HG03060 (cell line): ENCODE measurements at regions not wholly inside any gene's neighbourhood (a gene's known extent, or its start where the extent isn't known, plus 50 kb on each side); places are given as distances from the start of the nearest gene placed in this dataset.

Experiments
- ATAC-seq: cut with Tn5 transposase; IDR thresholded peaks from one replicate; pipeline ENCODE4 v1.9.1; 2021; ENCODE audit warnings: low read depth, moderate number of reproducible peaks; ENCODE audit not compliant: unreplicated experiment

- ATAC-seq: no peak
Measured at GRCh38 chr5:30034870-30035269, 1158.6 kb upstream of the CDH6 start.

DNA sequence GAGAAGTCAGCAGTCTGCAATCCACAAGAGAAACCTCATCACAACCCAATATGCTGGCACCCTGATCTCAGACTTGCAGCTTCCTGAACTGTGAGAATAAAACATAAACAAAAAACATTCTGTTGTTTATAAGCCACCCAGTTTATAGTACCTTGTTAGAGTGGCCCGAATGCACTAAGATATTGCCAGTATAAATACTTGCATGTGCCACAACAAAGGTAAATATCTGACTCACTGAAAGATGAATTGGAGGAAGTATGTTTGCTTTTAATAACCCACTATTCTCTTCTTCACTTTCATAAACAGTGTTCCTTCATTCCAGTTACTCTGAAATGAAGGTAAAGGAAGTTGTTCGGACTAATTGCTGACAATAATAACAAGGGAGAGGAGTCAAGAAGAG, 1163.4 kb upstream of the CDH6 start:
- no peak for ATAC-seq

- no peak for ATAC-seq
Measured at GRCh38 chr5:30001826-30002225, 1191.7 kb upstream of the CDH6 start.

- no peak for ATAC-seq
Measured at GRCh38 chr5:30000231-30000630, 1193.3 kb upstream of the CDH6 start.

GRCh38 chr5:29995154-29995553, 1198.3 kb upstream of the CDH6 start:
- no peak for ATAC-seq

GRCh38 chr5:29994519-29994918, 1199.0 kb upstream of the CDH6 start:
- ATAC-seq: no peak

- ATAC-seq: no peak
Measured at GRCh38 chr5:29993286-29993685, 1200.2 kb upstream of the CDH6 start.

- no peak for ATAC-seq
Measured at GRCh38 chr5:29992248-29992647, 1201.2 kb upstream of the CDH6 start.

- no peak for ATAC-seq
Measured at GRCh38 chr5:29990681-29991080, 1202.8 kb upstream of the CDH6 start.

GRCh38 chr5:29984156-29984540, 1209.3 kb upstream of the CDH6 start:
- ATAC-seq: no peak

- no peak for ATAC-seq
Measured at GRCh38 chr5:29983528-29984155, 1209.8 kb upstream of the CDH6 start.

DNA sequence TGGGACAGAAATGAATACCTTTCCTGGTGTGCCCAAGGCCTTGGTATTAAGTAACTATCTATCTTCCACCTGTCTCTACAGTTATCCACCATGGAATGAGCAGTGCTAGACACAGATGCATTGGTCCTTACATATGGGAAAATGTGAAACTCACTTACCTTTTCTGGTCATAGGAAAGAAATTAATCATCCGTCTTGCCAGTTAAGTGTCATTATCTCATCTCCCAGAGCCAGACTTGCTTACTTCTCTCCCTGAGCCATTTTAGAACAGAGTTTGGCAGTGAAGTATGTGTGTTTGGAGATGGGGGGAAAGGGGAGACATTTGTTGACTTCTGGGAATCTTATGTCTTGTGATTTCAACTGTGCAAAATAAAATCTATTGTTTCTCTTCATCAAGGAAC, 1211.0 kb upstream of the CDH6 start:
- ATAC-seq: no peak

- ATAC-seq: no peak
Measured at GRCh38 chr5:29972597-29972996, 1220.9 kb upstream of the CDH6 start.

DNA sequence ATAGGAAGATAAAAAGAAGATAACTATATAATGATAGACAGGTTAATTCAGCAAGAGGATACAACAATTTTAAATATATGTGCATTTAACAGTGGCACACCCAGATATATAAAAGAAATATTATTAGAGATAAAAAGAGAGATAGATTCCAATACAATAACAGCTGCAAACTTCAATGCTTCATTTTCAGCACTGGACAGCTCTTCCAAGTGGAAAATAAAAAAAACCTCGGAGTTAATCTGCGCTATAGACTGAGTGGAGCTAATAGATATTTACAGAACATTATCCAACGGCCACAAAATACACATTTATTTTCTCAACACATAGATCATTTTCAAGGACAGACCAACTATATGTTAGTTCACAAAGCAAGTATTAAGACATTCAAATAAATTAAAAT, 1229.5 kb upstream of the CDH6 start:
- no peak for ATAC-seq

- ATAC-seq: no peak
Measured at GRCh38 chr5:29960323-29960722, 1233.2 kb upstream of the CDH6 start.

- ATAC-seq: no peak
Measured at GRCh38 chr5:29950416-29951145, 1242.9 kb upstream of the CDH6 start.

DNA sequence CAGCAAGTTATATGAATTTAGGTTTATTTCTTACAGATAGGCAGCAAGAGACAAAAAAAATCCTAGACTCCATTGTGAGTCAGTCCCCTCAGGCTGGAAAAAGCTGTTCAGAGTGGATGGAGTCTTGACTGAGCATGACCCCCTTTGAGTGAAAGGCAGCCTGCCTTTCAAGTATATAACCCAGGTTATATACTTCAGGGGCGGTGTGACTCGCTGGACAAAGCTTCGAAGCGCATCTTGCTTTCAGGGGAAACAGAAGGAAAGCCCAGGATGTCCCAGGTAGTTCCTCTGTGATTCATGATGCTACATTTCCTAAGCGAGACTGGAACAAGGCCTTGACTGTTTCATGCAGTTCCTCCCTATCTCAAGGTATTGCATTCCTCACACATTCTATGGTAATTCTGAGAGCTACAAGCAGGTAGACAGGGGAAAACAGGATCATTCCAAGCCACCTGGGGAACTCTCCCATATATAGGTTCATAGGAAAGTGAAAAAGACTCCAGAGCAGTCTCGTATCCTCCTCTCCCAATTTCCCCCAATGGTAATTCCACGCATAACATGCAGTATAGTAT, 1244.1 kb upstream of the CDH6 start:
- ATAC-seq: no peak

DNA sequence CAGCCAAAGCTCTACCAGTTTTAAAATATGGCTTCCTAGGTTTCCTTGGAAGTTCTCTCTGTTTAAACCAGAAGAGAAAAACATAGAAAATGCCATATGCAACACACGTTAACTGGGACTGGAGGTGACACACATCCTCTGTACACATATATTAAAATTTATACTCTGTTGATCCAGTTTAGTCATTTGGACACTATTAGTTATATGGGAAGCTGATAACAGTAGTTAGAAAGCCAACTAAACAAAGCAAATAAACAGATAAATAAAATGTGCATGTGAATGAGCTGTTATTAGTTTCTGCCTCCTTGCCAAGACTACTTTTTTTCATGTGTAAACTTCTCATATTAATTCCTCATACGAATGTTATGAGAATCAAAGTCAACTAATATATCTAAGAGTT, 1249.2 kb upstream of the CDH6 start:
- no peak for ATAC-seq

- ATAC-seq: no peak
Measured at GRCh38 chr5:29942089-29942488, 1251.4 kb upstream of the CDH6 start.

GRCh38 chr5:29939988-29940387, 1253.5 kb upstream of the CDH6 start:
- no peak for ATAC-seq

DNA sequence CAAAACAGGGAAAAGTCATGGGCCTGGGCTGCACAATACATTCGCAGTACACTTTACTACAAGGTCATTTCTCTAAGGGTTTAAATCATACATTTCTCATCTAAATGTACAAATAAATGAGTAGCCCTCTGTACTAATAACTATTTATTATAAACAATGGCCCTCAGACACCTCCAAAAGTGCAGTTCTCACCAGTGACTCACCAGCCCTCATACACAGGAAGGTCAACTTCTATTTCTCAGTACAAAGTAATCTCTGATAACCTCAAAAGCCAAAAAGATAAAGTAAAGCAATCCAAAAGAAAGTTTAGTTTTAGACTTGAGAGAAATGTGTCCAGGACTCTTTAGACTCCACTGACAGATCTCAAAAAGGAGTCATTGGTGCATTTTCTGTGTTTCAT, 1258.1 kb upstream of the CDH6 start:
- no peak for ATAC-seq

GRCh38 chr5:29930316-29930715, 1263.2 kb upstream of the CDH6 start:
- ATAC-seq: no peak
